ENCODE measurements at regions not wholly inside any gene's neighbourhood (a gene's known extent, or its start where the extent isn't known, plus 50 kb on each side); places are given as distances from the start of the nearest gene placed in this dataset.

GRCh38 chr2:239804161-239805042, 220.7 kb downstream of the NDUFA10 start:
- H3K27me3 Mint-ChIP-seq (ENCODE audit: low read depth in 2 of 2), result peaks cover 9 to 21% of the 10 kb centered on the region in 2 donors
- WGBS (ENCODE audit: insufficient coverage), result 85% methylated on average over 18 of the region's 18 CpGs
- intact Hi-C loops (cut with micrococcal nuclease), result no loop called here

GRCh38 chr2:239803766-239804115, 221.4 kb downstream of the NDUFA10 start:
- intact Hi-C loops (cut with micrococcal nuclease), result no loop called here
- Mint-ChIP-seq H3K27ac (no peak overlapping the region), H3K9me3 (no peaks in the 10 kb centered on the region), H3K4me3 (no peak overlapping the region), H3K27me3 (ENCODE audit: low read depth in 2 of 2) (peaks cover 9 to 22% of the 10 kb centered on the region in 2 donors), H3K4me1 (no peaks in the 10 kb centered on the region), H3K36me3 (no peaks in the 10 kb centered on the region)
- no peak for DNase-seq
- H3K27me3 ChIP-seq (ENCODE audit: control insufficient read depth, insufficient read depth, low read length), result no peaks in the 10 kb centered on the region
- WGBS (ENCODE audit: insufficient coverage), result 89% methylated on average over 13 of the region's 13 CpGs
- no peak for TF ChIP-seq CTCF (IDR thresholded peaks at IDR 0.05)
- no peak overlapping the region for H3K27ac ChIP-seq (ENCODE audit: low read length)
- H3K36me3 ChIP-seq (ENCODE audit: control insufficient read depth, insufficient read depth, low read length), result no peaks in the 10 kb centered on the region
- no peaks in the 10 kb centered on the region for H3K4me1 ChIP-seq (ENCODE audit: control insufficient read depth, insufficient read depth, low read length)
- ATAC-seq, result no peak
- H3K4me3 ChIP-seq (ENCODE audit: low read length), result no peak overlapping the region
- no peaks in the 10 kb centered on the region for H3K9me3 ChIP-seq (ENCODE audit: control insufficient read depth, insufficient read depth, low read length)

More at GRCh38 chr2:239804161-239805042, 220.7 kb downstream of the NDUFA10 start:
- no peaks in the 10 kb centered on the region for H3K9me3 ChIP-seq (ENCODE audit: control insufficient read depth, insufficient read depth, low read length)
- ATAC-seq, result no peak
- no peak overlapping the region for H3K27ac Mint-ChIP-seq
- no peak overlapping the region for H3K27ac ChIP-seq (ENCODE audit: low read length)
- no peak for DNase-seq
- H3K4me3 Mint-ChIP-seq, result no peak overlapping the region
- no peak overlapping the region for H3K4me3 ChIP-seq (ENCODE audit: low read length)
- TF ChIP-seq CTCF (IDR thresholded peaks at IDR 0.05), result no peak
- H3K36me3 ChIP-seq (ENCODE audit: control insufficient read depth, insufficient read depth, low read length), result no peaks in the 10 kb centered on the region
- H3K27me3 ChIP-seq (ENCODE audit: control insufficient read depth, insufficient read depth, low read length), result no peaks in the 10 kb centered on the region
- H3K4me1 Mint-ChIP-seq, result no peaks in the 10 kb centered on the region
- no peaks in the 10 kb centered on the region for H3K9me3 Mint-ChIP-seq
- no peaks in the 10 kb centered on the region for H3K36me3 Mint-ChIP-seq
- no peaks in the 10 kb centered on the region for H3K4me1 ChIP-seq (ENCODE audit: control insufficient read depth, insufficient read depth, low read length)

GRCh38 chr2:239803102-239803765, 221.9 kb downstream of the NDUFA10 start:
- H3K27ac ChIP-seq (ENCODE audit: low read length), result no peak overlapping the region
- H3K4me3 ChIP-seq (ENCODE audit: low read length), result no peak overlapping the region
- peaks cover 9 to 27% of the 10 kb centered on the region in 2 donors for H3K27me3 Mint-ChIP-seq (ENCODE audit: low read depth in 2 of 2)
- intact Hi-C loops (cut with micrococcal nuclease), result no loop called here
- no peak overlapping the region for H3K27ac Mint-ChIP-seq
- H3K27me3 ChIP-seq (ENCODE audit: control insufficient read depth, insufficient read depth, low read length), result no peaks in the 10 kb centered on the region
- H3K4me3 Mint-ChIP-seq, result no peak overlapping the region
- no peaks in the 10 kb centered on the region for H3K4me1 Mint-ChIP-seq
- TF ChIP-seq CTCF (IDR thresholded peaks at IDR 0.05), result no peak
- no peaks in the 10 kb centered on the region for H3K4me1 ChIP-seq (ENCODE audit: control insufficient read depth, insufficient read depth, low read length)
- no peaks in the 10 kb centered on the region for H3K36me3 ChIP-seq (ENCODE audit: control insufficient read depth, insufficient read depth, low read length)
- ATAC-seq (no peak), DNase-seq (no peak)
- no peaks in the 10 kb centered on the region for H3K9me3 ChIP-seq (ENCODE audit: control insufficient read depth, insufficient read depth, low read length)
- WGBS (ENCODE audit: insufficient coverage), result 91% methylated on average over 21 of the region's 21 CpGs
- H3K9me3 Mint-ChIP-seq, result no peaks in the 10 kb centered on the region
- H3K36me3 Mint-ChIP-seq, result no peaks in the 10 kb centered on the region
